Peyer's patch (tissue), 4 donors: ENCODE measurements at regions not wholly inside any gene's neighbourhood (a gene's known extent, or its start where the extent isn't known, plus 50 kb on each side); places are given as distances from the start of the nearest gene placed in this dataset.

Experiments used
- DNase-seq, 3 donors: peaks; one replicate each; pipeline ENCODE4 v3.0.0-alpha.2; 2017 to 2019
- H3K27ac ChIP-seq, 4 donors: fragments of 200-600 bp; sonication (generic); one replicate each; pipeline ENCODE4 v1.5.1; 2016 to 2019
- H3K27me3 ChIP-seq, 2 donors: fragments of 200-600 bp; sonication (generic); one replicate each; pipeline ENCODE4 v1.5.1; 2019
- H3K36me3 ChIP-seq, 3 donors: fragments of 200-600 bp; sonication (generic); one replicate each; pipeline ENCODE4 v1.5.1; 2016 to 2019
- H3K4me1 ChIP-seq, 4 donors: fragments of 200-600 bp; sonication (generic); one replicate each; pipeline ENCODE4 v1.5.1; 2016 to 2019
- H3K4me3 ChIP-seq, 4 donors: fragments of 200-600 bp; sonication (generic); 1 replicate in 3 of 4; 2 replicates in 1 of 4; pipeline ENCODE4 v1.5.1; 2016 to 2019; ENCODE audit warnings: mild to moderate bottlenecking in 1 of 4
- H3K9me3 ChIP-seq, 4 donors: fragments of 200-600 bp; sonication (generic); one replicate each; pipeline ENCODE4 v1.5.1; 2016 to 2019; ENCODE audit warnings: mild to moderate bottlenecking in 1 of 4
- CTCF ChIP-seq, 6 experiments: fragments of 450-650 bp in 4 of 6; fragments of 200-600 bp in 2 of 6; sonication (generic) in 1 of 6; IDR thresholded peaks; one replicate each; pipeline ENCODE4 v1.5.1; 2017 to 2019; ENCODE audit warnings: antibody characterized with exemption in 6 of 6, mild to moderate bottlenecking in 3 of 6, moderate library complexity in 1 of 6
- POLR2A ChIP-seq, 2 donors: fragments of 450-650 bp; IDR thresholded peaks; one replicate each; pipeline ENCODE4 v1.5.1; 2017; ENCODE audit warnings: antibody characterized with exemption in 2 of 2, mild to moderate bottlenecking in 2 of 2, moderate library complexity in 2 of 2

GRCh38 chr5:87170799-87171198 is 96.9 kb upstream of the RASA1 start:
- DNase-seq: no peak
- no peak overlapping the region for H3K4me3 ChIP-seq
- H3K36me3 ChIP-seq: no peaks in the 10 kb centered on the region
- no peak for TF ChIP-seq CTCF (IDR thresholded peaks at IDR 0.05)
- no peak for TF ChIP-seq POLR2A (IDR thresholded peaks at IDR 0.05)
- no peaks in the 10 kb centered on the region for H3K4me1 ChIP-seq
- no peaks in the 10 kb centered on the region for H3K27me3 ChIP-seq
- H3K27ac ChIP-seq: no peak overlapping the region
- no peaks in the 10 kb centered on the region for H3K9me3 ChIP-seq

- Histone ChIP-seq H3K9me3 (no peaks in the 10 kb centered on the region), H3K27me3 (no peaks in the 10 kb centered on the region), H3K4me3 (no peak overlapping the region), H3K27ac (no peak overlapping the region), H3K36me3 (no peaks in the 10 kb centered on the region), H3K4me1 (no peaks in the 10 kb centered on the region)
- no peak for DNase-seq
- TF ChIP-seq CTCF (IDR thresholded peaks at IDR 0.05): no peak
- no peak for TF ChIP-seq POLR2A (IDR thresholded peaks at IDR 0.05)
Observed at GRCh38 chr5:87182649-87183048, 85.0 kb upstream of the RASA1 start.

GRCh38 chr5:87183896-87184295 is 83.8 kb upstream of the RASA1 start:
- no peak overlapping the region for H3K4me3 ChIP-seq
- TF ChIP-seq CTCF (IDR thresholded peaks at IDR 0.05) (no peak), POLR2A (IDR thresholded peaks at IDR 0.05) (no peak)
- H3K4me1 ChIP-seq: no peaks in the 10 kb centered on the region
- no peaks in the 10 kb centered on the region for H3K27me3 ChIP-seq
- H3K27ac ChIP-seq: no peak overlapping the region
- no peak for DNase-seq
- H3K9me3 ChIP-seq: no peaks in the 10 kb centered on the region
- H3K36me3 ChIP-seq: no peaks in the 10 kb centered on the region

GRCh38 chr5:87184605-87185004 is 83.1 kb upstream of the RASA1 start:
- no peak overlapping the region for H3K4me3 ChIP-seq
- no peaks in the 10 kb centered on the region for H3K27me3 ChIP-seq
- H3K36me3 ChIP-seq: no peaks in the 10 kb centered on the region
- H3K27ac ChIP-seq: no peak overlapping the region
- H3K9me3 ChIP-seq: no peaks in the 10 kb centered on the region
- DNase-seq: no peak
- TF ChIP-seq CTCF (IDR thresholded peaks at IDR 0.05) (no peak), POLR2A (IDR thresholded peaks at IDR 0.05) (no peak)
- H3K4me1 ChIP-seq: no peaks in the 10 kb centered on the region

- no peak for DNase-seq
- TF ChIP-seq CTCF (IDR thresholded peaks at IDR 0.05) (no peak), POLR2A (IDR thresholded peaks at IDR 0.05) (no peak)
- no peak overlapping the region for H3K27ac ChIP-seq
- H3K4me1 ChIP-seq: no peaks in the 10 kb centered on the region
- H3K9me3 ChIP-seq: no peaks in the 10 kb centered on the region
- H3K27me3 ChIP-seq: no peaks in the 10 kb centered on the region
- no peak overlapping the region for H3K4me3 ChIP-seq
- no peaks in the 10 kb centered on the region for H3K36me3 ChIP-seq
Observed at GRCh38 chr5:87185838-87186237, 81.8 kb upstream of the RASA1 start.

GRCh38 chr5:87188391-87188790 is 79.3 kb upstream of the RASA1 start:
- H3K4me1 ChIP-seq: no peaks in the 10 kb centered on the region
- no peak overlapping the region for H3K4me3 ChIP-seq
- H3K27me3 ChIP-seq: no peaks in the 10 kb centered on the region
- H3K9me3 ChIP-seq: no peaks in the 10 kb centered on the region
- no peak for TF ChIP-seq CTCF (IDR thresholded peaks at IDR 0.05)
- no peak for TF ChIP-seq POLR2A (IDR thresholded peaks at IDR 0.05)
- H3K27ac ChIP-seq: no peak overlapping the region
- H3K36me3 ChIP-seq: no peaks in the 10 kb centered on the region
- no peak for DNase-seq
